ENCODE measurements at regions not wholly inside any gene's neighbourhood (a gene's known extent, or its start where the extent isn't known, plus 50 kb on each side); places are given as distances from the start of the nearest gene placed in this dataset.

DNA sequence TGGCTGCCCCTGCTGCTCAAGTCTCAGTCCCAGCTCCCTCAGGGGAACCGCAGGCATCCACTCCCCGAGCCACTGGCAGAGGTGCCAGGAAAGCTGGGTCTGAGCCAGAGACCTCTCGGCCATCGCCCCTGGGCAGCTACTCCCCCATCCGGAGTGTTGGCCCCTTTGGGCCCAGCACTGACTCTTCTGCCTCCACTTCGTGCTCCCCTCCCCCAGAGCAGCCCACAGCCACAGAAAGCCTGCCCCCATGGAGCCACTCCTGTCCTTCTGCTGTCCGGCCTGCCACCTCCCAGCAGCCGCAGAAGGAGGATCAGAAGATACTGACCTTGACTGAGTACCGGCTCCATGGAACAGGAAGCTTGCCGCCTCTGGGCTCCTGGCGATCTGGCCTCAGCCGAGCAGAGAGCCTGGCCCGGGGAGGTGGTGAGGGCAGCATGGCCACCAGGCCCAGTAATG is 49.8 kb upstream of the TESK1 start:
- no peaks in the 10 kb centered on the region for H3K36me3 ChIP-seq (ENCODE audit: control insufficient read depth, insufficient read depth, low read length)
- Mint-ChIP-seq H3K4me3 (no peak overlapping the region), H3K9me3 (no peaks in the 10 kb centered on the region), H3K27me3 (peaks cover 4% of the 10 kb centered on the region), H3K4me1 (peaks cover 0 to 5% (median 1%) of the 10 kb centered on the region in 4 donors), H3K27ac (peak overlapping the region in 1 of 3 donors; percentile 57), H3K36me3 (no peaks in the 10 kb centered on the region)
- no peak overlapping the region for H3K4me3 ChIP-seq (ENCODE audit: low read depth, low read length)
- ATAC-seq (ENCODE audit: low read depth in 2 of 2) (no peak), DNase-seq (no peak)
- H3K27ac ChIP-seq (ENCODE audit: insufficient read depth, low read length, poor library complexity, severe bottlenecking) = no peak overlapping the region
- no peaks in the 10 kb centered on the region for H3K4me1 ChIP-seq (ENCODE audit: control insufficient read depth, insufficient read depth, low read length, poor library complexity, severe bottlenecking)
- H3K9me3 ChIP-seq (ENCODE audit: control insufficient read depth in 2 of 2, low read length in 2 of 2) = no peaks in the 10 kb centered on the region
- no peaks in the 10 kb centered on the region for H3K27me3 ChIP-seq (ENCODE audit: control insufficient read depth, insufficient read depth, low read length)
